ENCODE measurements at regions not wholly inside any gene's neighbourhood (a gene's known extent, or its start where the extent isn't known, plus 50 kb on each side); places are given as distances from the start of the nearest gene placed in this dataset.

- H3K4me3 Mint-ChIP-seq = no peak overlapping the region
- H3K27ac Mint-ChIP-seq = no peak overlapping the region
- H3K9me3 ChIP-seq (ENCODE audit: control insufficient read depth in 1 of 2, low read length in 2 of 2) = peaks cover 0 to 4% of the 10 kb centered on the region in 2 donors
- no peaks in the 10 kb centered on the region for H3K27me3 ChIP-seq (ENCODE audit: insufficient read depth, low read length)
- no peaks in the 10 kb centered on the region for H3K27me3 Mint-ChIP-seq
- ChIA-PET POLR2A (ENCODE audit: partially characterized antibody) (no interaction called here), CTCF (ENCODE audit: partially characterized antibody) (no interaction called here)
- no peaks in the 10 kb centered on the region for H3K4me1 ChIP-seq (ENCODE audit: insufficient read depth, low read length)
- peaks cover 2 to 21% (median 9%) of the 10 kb centered on the region in 8 donors for H3K9me3 Mint-ChIP-seq
- no peak for DNase-seq
- H3K36me3 ChIP-seq (ENCODE audit: insufficient read depth, low read length) = no peaks in the 10 kb centered on the region
- H3K4me3 ChIP-seq (ENCODE audit: low read length in 2 of 2) = no peak overlapping the region
- no peak overlapping the region for H3K27ac ChIP-seq (ENCODE audit: low read depth, low read length)
- no peaks in the 10 kb centered on the region for H3K36me3 Mint-ChIP-seq
- H3K4me1 Mint-ChIP-seq = peaks cover 0 to 2% (median 0%) of the 10 kb centered on the region in 4 donors
- intact Hi-C loops (cut with micrococcal nuclease) = no loop called here
Observed at GRCh38 chr6:67898875-67899274, 736.2 kb upstream of the ADGRB3 start.

GRCh38 chr6:67897998-67898607 lies 737.0 kb upstream of the ADGRB3 start:
- H3K36me3 Mint-ChIP-seq = no peaks in the 10 kb centered on the region
- no peak for DNase-seq
- intact Hi-C loops (cut with micrococcal nuclease) = no loop called here
- peaks cover 0 to 2% (median 0%) of the 10 kb centered on the region in 4 donors for H3K4me1 Mint-ChIP-seq
- Histone ChIP-seq H3K36me3 (ENCODE audit: insufficient read depth, low read length) (no peaks in the 10 kb centered on the region), H3K27me3 (ENCODE audit: insufficient read depth, low read length) (no peaks in the 10 kb centered on the region), H3K9me3 (ENCODE audit: control insufficient read depth in 1 of 2, low read length in 2 of 2) (peaks cover 0 to 4% of the 10 kb centered on the region in 2 donors), H3K4me3 (ENCODE audit: low read length in 2 of 2) (no peak overlapping the region), H3K4me1 (ENCODE audit: insufficient read depth, low read length) (no peaks in the 10 kb centered on the region), H3K27ac (ENCODE audit: low read depth, low read length) (no peak overlapping the region)
- CTCF ChIA-PET (ENCODE audit: partially characterized antibody) = no interaction called here
- no peaks in the 10 kb centered on the region for H3K27me3 Mint-ChIP-seq
- POLR2A ChIA-PET (ENCODE audit: partially characterized antibody) = no interaction called here
- H3K4me3 Mint-ChIP-seq = no peak overlapping the region
- peaks cover 2 to 20% (median 8%) of the 10 kb centered on the region in 8 donors for H3K9me3 Mint-ChIP-seq
- H3K27ac Mint-ChIP-seq = no peak overlapping the region

- Mint-ChIP-seq H3K36me3 (no peaks in the 10 kb centered on the region), H3K4me1 (peaks cover 0 to 2% (median 0%) of the 10 kb centered on the region in 4 donors), H3K27me3 (no peaks in the 10 kb centered on the region), H3K9me3 (peaks cover 0 to 15% (median 5%) of the 10 kb centered on the region in 8 donors), H3K4me3 (no peak overlapping the region), H3K27ac (no peak overlapping the region)
- Histone ChIP-seq H3K27ac (ENCODE audit: low read depth, low read length) (no peak overlapping the region), H3K27me3 (ENCODE audit: insufficient read depth, low read length) (no peaks in the 10 kb centered on the region), H3K4me1 (ENCODE audit: insufficient read depth, low read length) (no peaks in the 10 kb centered on the region), H3K36me3 (ENCODE audit: insufficient read depth, low read length) (no peaks in the 10 kb centered on the region), H3K9me3 (ENCODE audit: control insufficient read depth in 1 of 2, low read length in 2 of 2) (peaks cover 0 to 4% of the 10 kb centered on the region in 2 donors), H3K4me3 (ENCODE audit: low read length in 2 of 2) (no peak overlapping the region)
- ChIA-PET CTCF (ENCODE audit: partially characterized antibody) (no interaction called here), POLR2A (ENCODE audit: partially characterized antibody) (no interaction called here)
- no peak for DNase-seq
- intact Hi-C loops (cut with micrococcal nuclease) = no loop called here
Observed at GRCh38 chr6:67896476-67896875, 738.6 kb upstream of the ADGRB3 start.

GRCh38 chr6:67889682-67889995 lies 745.4 kb upstream of the ADGRB3 start:
- H3K4me3 Mint-ChIP-seq = no peak overlapping the region
- Histone ChIP-seq H3K4me3 (ENCODE audit: low read length in 2 of 2) (no peak overlapping the region), H3K27ac (ENCODE audit: low read depth, low read length) (no peak overlapping the region), H3K36me3 (ENCODE audit: insufficient read depth, low read length) (no peaks in the 10 kb centered on the region), H3K9me3 (ENCODE audit: control insufficient read depth in 1 of 2, low read length in 2 of 2) (no peaks in the 10 kb centered on the region), H3K4me1 (ENCODE audit: insufficient read depth, low read length) (no peaks in the 10 kb centered on the region), H3K27me3 (ENCODE audit: insufficient read depth, low read length) (no peaks in the 10 kb centered on the region)
- H3K9me3 Mint-ChIP-seq = peaks cover 0 to 11% (median 5%) of the 10 kb centered on the region in 8 donors
- no peak overlapping the region for H3K27ac Mint-ChIP-seq
- H3K27me3 Mint-ChIP-seq = no peaks in the 10 kb centered on the region
- ChIA-PET CTCF (ENCODE audit: partially characterized antibody) (no interaction called here), POLR2A (ENCODE audit: partially characterized antibody) (no interaction called here)
- DNase-seq = no peak
- no peaks in the 10 kb centered on the region for H3K4me1 Mint-ChIP-seq
- H3K36me3 Mint-ChIP-seq = no peaks in the 10 kb centered on the region
- intact Hi-C loops (cut with micrococcal nuclease) = no loop called here

GRCh38 chr6:67888886-67889681 lies 746.0 kb upstream of the ADGRB3 start:
- no peak overlapping the region for H3K27ac Mint-ChIP-seq
- Histone ChIP-seq H3K27ac (ENCODE audit: low read depth, low read length) (no peak overlapping the region), H3K4me1 (ENCODE audit: insufficient read depth, low read length) (no peaks in the 10 kb centered on the region), H3K9me3 (ENCODE audit: control insufficient read depth in 1 of 2, low read length in 2 of 2) (no peaks in the 10 kb centered on the region), H3K27me3 (ENCODE audit: insufficient read depth, low read length) (no peaks in the 10 kb centered on the region), H3K36me3 (ENCODE audit: insufficient read depth, low read length) (no peaks in the 10 kb centered on the region), H3K4me3 (ENCODE audit: low read length in 2 of 2) (no peak overlapping the region)
- no peaks in the 10 kb centered on the region for H3K4me1 Mint-ChIP-seq
- intact Hi-C loops (cut with micrococcal nuclease) = no loop called here
- ChIA-PET CTCF (ENCODE audit: partially characterized antibody) (no interaction called here), POLR2A (ENCODE audit: partially characterized antibody) (no interaction called here)
- no peak for DNase-seq
- H3K4me3 Mint-ChIP-seq = no peak overlapping the region
- H3K36me3 Mint-ChIP-seq = no peaks in the 10 kb centered on the region
- peaks cover 0 to 11% (median 5%) of the 10 kb centered on the region in 8 donors for H3K9me3 Mint-ChIP-seq
- H3K27me3 Mint-ChIP-seq = no peaks in the 10 kb centered on the region

GRCh38 chr6:67888546-67888885 lies 746.6 kb upstream of the ADGRB3 start:
- Mint-ChIP-seq H3K4me3 (no peak overlapping the region), H3K27me3 (no peaks in the 10 kb centered on the region), H3K36me3 (no peaks in the 10 kb centered on the region), H3K4me1 (no peaks in the 10 kb centered on the region), H3K9me3 (peaks cover 0 to 11% (median 5%) of the 10 kb centered on the region in 8 donors), H3K27ac (no peak overlapping the region)
- Histone ChIP-seq H3K36me3 (ENCODE audit: insufficient read depth, low read length) (no peaks in the 10 kb centered on the region), H3K4me1 (ENCODE audit: insufficient read depth, low read length) (no peaks in the 10 kb centered on the region), H3K4me3 (ENCODE audit: low read length in 2 of 2) (no peak overlapping the region), H3K27me3 (ENCODE audit: insufficient read depth, low read length) (no peaks in the 10 kb centered on the region), H3K9me3 (ENCODE audit: control insufficient read depth in 1 of 2, low read length in 2 of 2) (no peaks in the 10 kb centered on the region), H3K27ac (ENCODE audit: low read depth, low read length) (no peak overlapping the region)
- no peak for DNase-seq
- ChIA-PET POLR2A (ENCODE audit: partially characterized antibody) (no interaction called here), CTCF (ENCODE audit: partially characterized antibody) (no interaction called here)
- intact Hi-C loops (cut with micrococcal nuclease) = no loop called here

- Histone ChIP-seq H3K27ac (ENCODE audit: low read depth, low read length) (no peak overlapping the region), H3K36me3 (ENCODE audit: insufficient read depth, low read length) (no peaks in the 10 kb centered on the region), H3K27me3 (ENCODE audit: insufficient read depth, low read length) (no peaks in the 10 kb centered on the region), H3K4me3 (ENCODE audit: low read length in 2 of 2) (no peak overlapping the region), H3K9me3 (ENCODE audit: control insufficient read depth in 1 of 2, low read length in 2 of 2) (no peaks in the 10 kb centered on the region), H3K4me1 (ENCODE audit: insufficient read depth, low read length) (no peaks in the 10 kb centered on the region)
- DNase-seq = no peak
- H3K36me3 Mint-ChIP-seq = no peaks in the 10 kb centered on the region
- POLR2A ChIA-PET (ENCODE audit: partially characterized antibody) = no interaction called here
- no peak overlapping the region for H3K4me3 Mint-ChIP-seq
- no peak overlapping the region for H3K27ac Mint-ChIP-seq
- H3K9me3 Mint-ChIP-seq = peaks cover 0 to 11% (median 5%) of the 10 kb centered on the region in 8 donors
- H3K27me3 Mint-ChIP-seq = no peaks in the 10 kb centered on the region
- intact Hi-C loops (cut with micrococcal nuclease) = no loop called here
- CTCF ChIA-PET (ENCODE audit: partially characterized antibody) = no interaction called here
- H3K4me1 Mint-ChIP-seq = no peaks in the 10 kb centered on the region
Observed at GRCh38 chr6:67887747-67888545, 747.1 kb upstream of the ADGRB3 start.
